ENCODE measurements at regions not wholly inside any gene's neighbourhood (a gene's known extent, or its start where the extent isn't known, plus 50 kb on each side); places are given as distances from the start of the nearest gene placed in this dataset.
"Not testable (repeated sequence)": the region's sequence is repeated elsewhere in the genome, so short reads cannot be mapped to it uniquely, and the experiment has no call there.

GRCh38 chr20:23151008-23151703 is 65.0 kb upstream of the CD93 start:
- DNase-seq (ENCODE audit: low spot score) = no peak

GRCh38 chr20:23150304-23151007 is 64.3 kb upstream of the CD93 start:
- DNase-seq (ENCODE audit: low spot score) = no peak

DNA sequence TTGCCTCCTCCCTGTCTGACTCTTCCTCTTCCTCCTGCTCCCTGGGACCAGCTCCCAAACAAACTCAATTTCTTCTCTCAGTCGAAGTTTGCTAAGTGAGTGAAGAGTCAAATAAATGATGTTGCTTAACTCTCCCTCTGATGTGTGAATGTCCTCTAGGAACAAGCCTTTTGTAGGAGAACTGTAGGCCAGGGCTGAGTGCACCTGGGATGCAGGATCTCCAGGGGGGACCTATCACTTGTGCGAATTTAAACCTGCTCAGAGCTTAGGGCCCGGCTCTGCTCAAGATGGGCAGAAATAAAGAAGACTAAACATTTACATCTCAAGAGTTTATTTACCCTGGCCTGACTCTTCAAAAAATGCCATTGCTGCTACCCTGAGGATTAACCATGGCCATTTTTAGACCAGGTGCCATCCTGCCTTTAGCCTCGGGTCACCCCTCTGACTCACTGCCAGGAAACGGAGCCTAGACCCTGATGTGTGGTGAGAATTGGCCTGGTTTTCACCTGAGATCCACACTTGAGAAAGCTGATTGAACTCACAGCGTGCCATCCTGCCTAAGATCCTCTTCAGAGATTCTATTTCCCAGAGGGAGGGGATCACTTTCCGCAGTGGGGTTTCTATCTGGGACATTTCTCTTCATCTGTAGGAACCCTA is 63.6 kb upstream of the CD93 start:
- DNase-seq (ENCODE audit: low spot score) = no peak

- DNase-seq (ENCODE audit: low spot score) = no peak
Measured at GRCh38 chr20:23148731-23149570, 62.8 kb upstream of the CD93 start.

- peak; percentile 96 for DNase-seq (ENCODE audit: low spot score)
Measured at GRCh38 chr20:23147964-23148730, 62.0 kb upstream of the CD93 start.

- no peak for DNase-seq (ENCODE audit: low spot score)
Measured at GRCh38 chr20:23147647-23147963, 61.5 kb upstream of the CD93 start.

- no peak for DNase-seq (ENCODE audit: low spot score)
Measured at GRCh38 chr20:23146857-23147637, 60.9 kb upstream of the CD93 start.

DNA sequence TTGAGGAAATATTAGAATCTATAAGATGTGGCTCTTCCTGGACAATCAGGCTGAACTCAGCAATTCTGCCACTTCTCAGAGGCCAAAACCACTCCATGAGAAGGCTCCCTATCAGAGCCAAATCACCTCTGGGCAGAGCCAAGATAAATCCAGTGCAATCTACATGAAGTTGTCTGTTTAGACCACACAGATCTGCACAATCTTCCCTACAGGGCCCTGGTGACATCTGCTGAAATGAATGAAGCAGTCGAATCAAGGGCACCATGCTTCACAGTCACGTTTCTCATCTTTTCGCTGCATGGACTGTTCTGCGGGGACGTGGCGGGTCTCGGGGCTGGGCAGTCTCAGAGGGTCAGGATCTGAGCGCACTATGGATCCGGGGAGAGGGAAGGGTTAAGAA is 60.1 kb upstream of the CD93 start:
- DNase-seq (ENCODE audit: low spot score) = no peak

- peak; percentile 39 for DNase-seq (ENCODE audit: low spot score)
Measured at GRCh38 chr20:23145281-23145700, 59.2 kb upstream of the CD93 start.

- DNase-seq (ENCODE audit: low spot score) = no peak
Measured at GRCh38 chr20:23144856-23145255, 58.7 kb upstream of the CD93 start.

- DNase-seq (ENCODE audit: low spot score) = no peak
Measured at GRCh38 chr20:23143986-23144690, 58.0 kb upstream of the CD93 start.

- DNase-seq (ENCODE audit: low spot score) = peak; percentile 80
Measured at GRCh38 chr20:23143098-23143497, 57.0 kb upstream of the CD93 start.

DNA sequence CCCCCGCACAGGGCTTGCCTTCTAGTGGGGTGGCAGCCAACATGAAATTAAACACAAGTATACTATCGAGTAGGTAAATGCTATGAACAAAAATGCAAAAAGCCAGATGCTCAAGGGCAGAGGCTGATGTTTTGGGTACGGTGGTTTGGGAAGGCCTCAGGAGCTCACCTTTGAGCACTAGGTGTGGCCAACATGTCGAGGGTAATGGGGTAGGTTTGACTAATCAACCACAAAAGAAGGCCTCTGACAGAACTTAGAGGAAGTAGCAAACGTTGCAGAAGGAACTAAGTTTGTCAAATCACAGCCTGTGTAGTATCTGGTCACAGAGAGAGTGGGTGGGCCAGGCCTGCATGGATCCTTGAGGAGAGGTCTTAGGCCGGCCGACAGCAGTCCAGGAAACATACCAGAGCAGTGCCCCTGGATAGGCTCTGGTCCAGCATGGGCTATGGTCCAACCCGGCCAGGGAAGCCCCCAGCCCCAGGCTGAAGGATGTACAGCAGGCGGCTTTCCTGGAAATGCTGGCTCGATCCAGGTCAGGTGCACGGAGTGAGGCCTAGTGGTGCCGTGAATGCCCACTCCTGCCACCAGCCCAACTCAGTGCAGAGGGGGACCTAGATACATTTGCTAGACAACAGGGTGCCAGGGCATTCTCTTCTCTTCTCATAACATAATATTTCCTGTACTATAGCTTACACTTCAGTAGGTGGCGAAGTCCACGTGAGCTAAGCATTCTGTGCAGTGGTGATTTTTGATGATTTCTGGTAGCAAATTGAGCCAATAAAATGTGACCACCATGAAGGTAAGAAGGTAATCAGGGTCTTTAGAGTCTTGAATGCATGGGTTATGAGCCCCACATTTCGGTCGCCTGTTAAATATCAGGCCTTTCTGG is 56.3 kb upstream of the CD93 start:
- no peak for DNase-seq (ENCODE audit: low spot score)

GRCh38 chr20:23141450-23142161 is 55.5 kb upstream of the CD93 start:
- DNase-seq (ENCODE audit: low spot score) = no peak

- no peak for DNase-seq (ENCODE audit: low spot score)
Measured at GRCh38 chr20:23140991-23141390, 54.9 kb upstream of the CD93 start.

DNA sequence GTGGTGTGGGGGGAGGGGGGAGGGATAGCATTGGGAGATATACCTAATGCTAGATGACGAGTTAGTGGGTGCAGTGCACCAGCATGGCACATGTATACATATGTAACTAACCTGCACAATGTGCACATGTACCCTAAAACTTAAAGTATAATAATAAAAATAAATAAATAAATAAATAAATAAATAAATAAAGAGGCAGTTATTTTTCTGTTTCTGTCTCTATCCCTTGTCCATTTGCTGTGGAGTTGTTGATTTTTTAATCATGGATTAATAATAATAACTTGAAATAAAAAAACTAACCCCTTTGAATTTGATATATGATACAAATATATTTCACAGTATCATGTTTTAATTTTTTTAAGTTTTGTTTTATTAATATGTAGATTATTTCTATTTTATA is 53.9 kb upstream of the CD93 start:
- not testable (repeated sequence) for DNase-seq (ENCODE audit: low spot score)

DNA sequence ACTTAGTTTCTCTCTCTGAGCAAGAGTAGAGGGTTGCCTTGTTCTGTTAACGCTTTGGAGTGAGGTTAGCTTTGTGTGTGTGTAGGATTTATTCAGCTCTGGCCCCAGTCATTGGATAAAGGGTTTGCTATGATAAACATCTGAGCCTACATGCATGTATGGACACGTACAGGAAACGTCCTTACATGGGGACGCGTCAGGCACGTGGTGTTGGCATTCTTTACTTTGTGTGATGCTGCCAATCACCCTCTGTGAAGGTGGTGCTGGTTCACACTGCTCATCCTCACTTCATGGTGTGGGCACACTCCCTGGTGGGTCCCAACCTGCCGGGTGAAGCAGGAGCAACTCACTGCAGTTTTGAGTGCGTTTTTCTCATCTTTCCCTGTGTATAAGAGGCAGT is 53.4 kb upstream of the CD93 start:
- DNase-seq (ENCODE audit: low spot score) = no peak

DNA sequence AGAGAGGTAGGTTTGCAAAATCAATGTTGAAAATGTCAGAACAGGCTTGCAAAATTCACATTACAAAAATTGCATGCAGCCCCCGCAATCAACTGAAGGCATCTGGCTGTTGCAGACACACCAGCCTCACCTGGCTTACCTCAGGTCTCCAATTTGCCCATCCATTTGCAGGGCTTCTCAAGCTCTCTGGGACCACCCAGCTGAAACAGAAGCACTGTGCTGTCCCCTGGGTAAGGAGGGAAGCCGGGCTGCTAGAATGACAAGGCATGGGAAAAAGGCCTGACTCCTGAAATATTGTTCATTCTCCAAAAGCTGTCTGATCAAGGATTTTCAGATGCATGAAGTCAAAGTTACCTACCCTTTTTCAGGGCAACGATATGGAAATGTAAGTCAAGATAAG is 52.6 kb upstream of the CD93 start:
- no peak for DNase-seq (ENCODE audit: low spot score)

DNA sequence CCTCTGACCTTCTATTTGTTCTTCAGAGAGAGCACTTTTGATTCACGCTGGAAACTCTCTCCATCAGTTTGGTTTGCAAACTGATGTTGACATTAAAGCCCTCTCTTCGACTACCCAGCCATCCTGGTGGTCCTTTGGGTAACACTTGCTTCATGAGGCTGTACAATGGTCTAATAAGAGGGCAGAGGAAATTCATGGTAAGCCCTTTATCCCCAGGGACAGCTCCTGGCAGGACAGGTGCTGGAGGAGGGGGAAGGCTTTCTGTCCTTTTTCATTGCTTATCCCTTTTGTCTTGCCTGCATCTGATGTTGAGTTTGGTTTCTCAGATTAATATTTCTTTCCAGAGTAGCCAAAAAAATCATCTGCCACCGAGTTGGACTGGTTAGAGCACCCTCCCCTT is 52.1 kb upstream of the CD93 start:
- no peak for DNase-seq (ENCODE audit: low spot score)

Data from kidney tubule cell (primary cell).